ACC112 (cell line): ENCODE measurements at regions not wholly inside any gene's neighbourhood (a gene's known extent, or its start where the extent isn't known, plus 50 kb on each side); places are given as distances from the start of the nearest gene placed in this dataset.

Source experiments
- H2AFZ ChIP-seq: fragments of 200-600 bp; sonication (generic); one replicate; pipeline ENCODE4 v1.6.0; 2017; ENCODE audit warnings: antibody characterized with exemption, low read length; ENCODE audit not compliant: unreplicated experiment
- H3K27ac ChIP-seq: fragments of 200-600 bp; sonication (generic); 2 replicates; pipeline ENCODE4 v1.5.1; 2014; ENCODE audit warnings: low read depth, mild to moderate bottlenecking, antibody characterized with exemption, low read length, moderate library complexity
- H3K27me3 ChIP-seq: fragments of 200-600 bp; sonication (generic); 2 replicates; pipeline ENCODE4 v1.6.1; 2014; ENCODE audit warnings: mild to moderate bottlenecking, antibody characterized with exemption, low read length, moderate library complexity, mixed read lengths; ENCODE audit not compliant: insufficient read depth
- H3K36me3 ChIP-seq: fragments of 200-600 bp; sonication (generic); 2 replicates; pipeline ENCODE4 v1.6.1; 2016; ENCODE audit warnings: mild to moderate bottlenecking, antibody characterized with exemption, low read length, moderate library complexity, mixed read lengths; ENCODE audit not compliant: insufficient read depth
- H3K4me1 ChIP-seq: fragments of 200-600 bp; sonication (generic); one replicate; pipeline ENCODE4 v1.6.1; 2016; ENCODE audit warnings: low read length, mixed read lengths; ENCODE audit not compliant: insufficient read depth, unreplicated experiment, control insufficient read depth
- H3K4me3 ChIP-seq: fragments of 200-600 bp; sonication (generic); 2 replicates; pipeline ENCODE4 v1.5.1; 2014; ENCODE audit warnings: mild to moderate bottlenecking, low read depth, low read length
- H3K79me2 ChIP-seq: fragments of 200-600 bp; sonication (generic); one replicate; pipeline ENCODE4 v1.6.0; 2016; ENCODE audit warnings: low read length; ENCODE audit not compliant: control insufficient read depth, unreplicated experiment, insufficient read depth

GRCh38 chr2:107063228-107063627, 177.3 kb upstream of the ST6GAL2 start:
- Histone ChIP-seq H3K36me3 (no peaks in the 10 kb centered on the region), H3K4me3 (no peak overlapping the region), H2AFZ (no peak overlapping the region), H3K79me2 (no peaks in the 10 kb centered on the region), H3K27ac (no peak overlapping the region), H3K4me1 (no peaks in the 10 kb centered on the region), H3K27me3 (no peaks in the 10 kb centered on the region)

GRCh38 chr2:107064750-107065149, 178.8 kb upstream of the ST6GAL2 start:
- H3K27ac ChIP-seq, result no peak overlapping the region
- no peak overlapping the region for H2AFZ ChIP-seq
- H3K36me3 ChIP-seq, result no peaks in the 10 kb centered on the region
- no peaks in the 10 kb centered on the region for H3K4me1 ChIP-seq
- H3K4me3 ChIP-seq, result no peak overlapping the region
- no peaks in the 10 kb centered on the region for H3K27me3 ChIP-seq
- no peaks in the 10 kb centered on the region for H3K79me2 ChIP-seq

- no peak overlapping the region for H2AFZ ChIP-seq
These were observed 182.3 kb upstream of the ST6GAL2 start for GRCh38 chr2:107068069-107068916.

GRCh38 chr2:107069890-107070289, 183.9 kb upstream of the ST6GAL2 start:
- Histone ChIP-seq H3K27ac (no peak overlapping the region), H2AFZ (no peak overlapping the region), H3K36me3 (no peaks in the 10 kb centered on the region), H3K79me2 (no peaks in the 10 kb centered on the region), H3K27me3 (no peaks in the 10 kb centered on the region), H3K4me3 (no peak overlapping the region), H3K4me1 (no peaks in the 10 kb centered on the region)

More at GRCh38 chr2:107068069-107068916, 182.3 kb upstream of the ST6GAL2 start:
- Histone ChIP-seq H3K4me3 (no peak overlapping the region), H3K4me1 (no peaks in the 10 kb centered on the region), H3K79me2 (no peaks in the 10 kb centered on the region), H3K27ac (no peak overlapping the region), H3K27me3 (no peaks in the 10 kb centered on the region), H3K36me3 (no peaks in the 10 kb centered on the region)

- Histone ChIP-seq H3K4me1 (no peaks in the 10 kb centered on the region), H3K79me2 (no peaks in the 10 kb centered on the region), H3K27me3 (no peaks in the 10 kb centered on the region), H2AFZ (no peak overlapping the region), H3K27ac (no peak overlapping the region), H3K4me3 (no peak overlapping the region), H3K36me3 (no peaks in the 10 kb centered on the region)
These were observed 186.4 kb upstream of the ST6GAL2 start for GRCh38 chr2:107072150-107072940.

- H3K79me2 ChIP-seq, result no peaks in the 10 kb centered on the region
- H3K36me3 ChIP-seq, result no peaks in the 10 kb centered on the region
- no peak overlapping the region for H3K27ac ChIP-seq
- H2AFZ ChIP-seq, result no peak overlapping the region
- H3K27me3 ChIP-seq, result peaks cover 2% of the 10 kb centered on the region; the same call in 1 of the 2 replicates
- H3K4me1 ChIP-seq, result no peaks in the 10 kb centered on the region
- H3K4me3 ChIP-seq, result no peak overlapping the region
These were observed 192.6 kb upstream of the ST6GAL2 start for GRCh38 chr2:107078584-107078983.

GRCh38 chr2:107086497-107086896, 200.5 kb upstream of the ST6GAL2 start:
- Histone ChIP-seq H3K36me3 (no peaks in the 10 kb centered on the region), H3K27me3 (no peaks in the 10 kb centered on the region), H3K27ac (no peak overlapping the region), H3K4me1 (no peaks in the 10 kb centered on the region), H3K79me2 (no peaks in the 10 kb centered on the region), H3K4me3 (no peak overlapping the region), H2AFZ (no peak overlapping the region)

GRCh38 chr2:107088156-107088555, 202.2 kb upstream of the ST6GAL2 start:
- Histone ChIP-seq H3K4me1 (no peaks in the 10 kb centered on the region), H3K27ac (no peak overlapping the region), H2AFZ (no peak overlapping the region), H3K79me2 (no peaks in the 10 kb centered on the region), H3K27me3 (no peaks in the 10 kb centered on the region), H3K4me3 (no peak overlapping the region), H3K36me3 (no peaks in the 10 kb centered on the region)

- no peaks in the 10 kb centered on the region for H3K4me1 ChIP-seq
- H3K4me3 ChIP-seq, result no peak overlapping the region
- no peak overlapping the region for H2AFZ ChIP-seq
- no peak overlapping the region for H3K27ac ChIP-seq
- no peaks in the 10 kb centered on the region for H3K79me2 ChIP-seq
- H3K27me3 ChIP-seq, result no peaks in the 10 kb centered on the region
- no peaks in the 10 kb centered on the region for H3K36me3 ChIP-seq
These were observed 205.3 kb upstream of the ST6GAL2 start for GRCh38 chr2:107091163-107091864.

GRCh38 chr2:107093426-107093957, 207.5 kb upstream of the ST6GAL2 start:
- Histone ChIP-seq H3K4me1 (no peaks in the 10 kb centered on the region), H3K27ac (no peak overlapping the region), H3K27me3 (no peaks in the 10 kb centered on the region), H3K79me2 (no peaks in the 10 kb centered on the region), H3K4me3 (no peak overlapping the region), H2AFZ (no peak overlapping the region), H3K36me3 (no peaks in the 10 kb centered on the region)
